B cell (primary cell): ENCODE measurements at regions not wholly inside any gene's neighbourhood (a gene's known extent, or its start where the extent isn't known, plus 50 kb on each side); places are given as distances from the start of the nearest gene placed in this dataset.

Source experiments
- ATAC-seq: fragments of 200-7000 bp; cut with Tn5 transposase; one replicate; pipeline ENCODE4 v1.10.0; 2021; ENCODE audit warnings: low read depth, mild to moderate bottlenecking, moderate number of reproducible peaks, moderate library complexity
- CTCF ChIA-PET: fragments of 350-600 bp; sonication (Branson Sonifier 250); formaldehyde crosslinking; loops from one replicate; lab custom pipeline; 2021; ENCODE audit warnings: antibody characterized with exemption, inconsistent platforms; lab: Charles Lee
- POLR2A ChIA-PET: fragments of 350-600 bp; sonication (Branson Sonifier 250); formaldehyde crosslinking; loops from one replicate; lab custom pipeline; 2021; ENCODE audit warnings: antibody characterized with exemption; lab: Charles Lee
- DNase-seq: peaks from one replicate; pipeline ENCODE4 v3.0.0; 2013
- H2AFZ ChIP-seq: 2 replicates; pipeline ENCODE4 v1.6.1; 2012; ENCODE audit warnings: mild to moderate bottlenecking, low read depth, low read length; ENCODE audit not compliant: insufficient read depth, poor library complexity, severe bottlenecking
- H3K27ac ChIP-seq, 2 donors: 1 replicate in 1 of 2; 2 replicates in 1 of 2; pipeline ENCODE4 v1.5.1; 2012 to 2013; ENCODE audit warnings: low read length in 2 of 2, mild to moderate bottlenecking in 2 of 2, moderate library complexity in 1 of 2
- H3K27me3 ChIP-seq, 4 experiments: fragments of 200-600 bp in 1 of 4; sonication (generic) in 1 of 4; replicated peaks in 1 of 4; 1 replicate in 2 of 4; 2 replicates in 2 of 4; pipeline versions ENCODE4 v1.6.1 to v1.7.0; 2013 to 2016; ENCODE audit warnings: low read length in 3 of 4, mild to moderate bottlenecking in 2 of 4, mixed read lengths in 1 of 4, moderate library complexity in 1 of 4; ENCODE audit not compliant: insufficient read depth in 4 of 4, control insufficient read depth in 3 of 4; ENCODE audit errors: control extremely low read depth in 1 of 4
- H3K36me3 ChIP-seq, 2 experiments: replicated peaks in 1 of 2; 1 replicate in 1 of 2; 2 replicates in 1 of 2; pipeline versions ENCODE4 v1.6.1 to v1.7.1; 2013; ENCODE audit warnings: low read length in 1 of 2; ENCODE audit not compliant: insufficient read depth in 2 of 2, control insufficient read depth in 1 of 2; ENCODE audit errors: control extremely low read depth in 1 of 2, extremely low read depth in 1 of 2
- H3K4me1 ChIP-seq, 2 donors: fragments of 200-600 bp in 1 of 2; sonication (generic) in 1 of 2; 1 replicate in 1 of 2; 2 replicates in 1 of 2; pipeline versions ENCODE4 v1.5.1 to v1.6.1; 2013 to 2017; ENCODE audit warnings: low read length in 2 of 2; ENCODE audit not compliant: control insufficient read depth in 2 of 2, insufficient read depth in 2 of 2
- H3K4me2 ChIP-seq: replicated peaks from 2 replicates; pipeline ENCODE3; 2012; ENCODE audit warnings: mild to moderate bottlenecking, low read depth, low read length; ENCODE audit not compliant: poor library complexity, severe bottlenecking
- H3K4me3 ChIP-seq, 5 experiments: fragments of 200-600 bp in 1 of 5; sonication (generic) in 1 of 5; 1 replicate in 3 of 5; 2 replicates in 2 of 5; pipeline versions ENCODE4 v1.5.1 to v1.7.0; 2011 to 2016; ENCODE audit warnings: low read length in 4 of 5, mild to moderate bottlenecking in 4 of 5, low read depth in 2 of 5, control low read depth in 1 of 5, moderate library complexity in 1 of 5; ENCODE audit not compliant: insufficient read depth in 1 of 5; ENCODE audit errors: control extremely low read depth in 1 of 5, extremely low read depth in 1 of 5
- H3K79me2 ChIP-seq: fragments of 200-600 bp; sonication (generic); one replicate; pipeline ENCODE4 v1.6.0; 2016; ENCODE audit warnings: low read length; ENCODE audit not compliant: control insufficient read depth, insufficient read depth
- H3K9ac ChIP-seq: fragments of 200-600 bp; sonication (generic); 2 replicates; pipeline ENCODE4 v1.6.1; 2017; ENCODE audit warnings: mild to moderate bottlenecking, low read length, moderate library complexity
- H3K9me3 ChIP-seq, 3 donors: one replicate each; pipeline versions ENCODE4 v1.6.1 to v1.7.1; 2013; ENCODE audit warnings: low read length in 2 of 3; ENCODE audit not compliant: control insufficient read depth in 2 of 3, insufficient read depth in 1 of 3; ENCODE audit errors: control extremely low read depth in 1 of 3
- H4K20me1 ChIP-seq: 2 replicates; pipeline ENCODE4 v1.6.0; 2012; ENCODE audit warnings: mild to moderate bottlenecking, low read length; ENCODE audit not compliant: insufficient read depth, control insufficient read depth, poor library complexity, severe bottlenecking
- H3K27ac Mint-ChIP-seq: one replicate; pipeline ENCODE4 v1.8.0; 2021; ENCODE audit warnings: mixed read lengths
- H3K27me3 Mint-ChIP-seq: one replicate; pipeline ENCODE4 v1.8.0; 2021; ENCODE audit warnings: mixed read lengths
- H3K4me1 Mint-ChIP-seq: one replicate; pipeline ENCODE4 v1.8.0; 2021; ENCODE audit warnings: mixed read lengths
- H3K4me3 Mint-ChIP-seq: one replicate; pipeline ENCODE4 v1.8.0; 2021; ENCODE audit warnings: mixed read lengths
- H3K9me3 Mint-ChIP-seq: one replicate; pipeline ENCODE4 v1.8.0; 2022; ENCODE audit warnings: mixed read lengths; ENCODE audit not compliant: insufficient read depth
- CTCF ChIP-seq: fragments of 200-600 bp; IDR thresholded peaks from one replicate; pipeline ENCODE4 v1.8.0; 2022; ENCODE audit warnings: antibody characterized with exemption, mild to moderate bottlenecking
- EZH2 ChIP-seq: IDR thresholded peaks from 2 replicates; pipeline ENCODE4 v1.6.1; 2012; ENCODE audit warnings: borderline replicate concordance, low read depth, mild to moderate bottlenecking, moderate library complexity, low read length; ENCODE audit not compliant: insufficient read depth, poor library complexity, severe bottlenecking
- WGBS: methylation state at CpG from one replicate; pipeline ENCODE4 v1.1.5; 2013; ENCODE audit warnings: missing lambda C conversion rate; ENCODE audit not compliant: insufficient coverage; 5-methylcytosine and 5-hydroxymethylcytosine counted together
- intact Hi-C: fragments of 100-400 bp; cut with micrococcal nuclease; formaldehyde crosslinking; loops from one replicate; pipeline ENCODE4 v1.10.0; 2022

- POLR2A ChIA-PET: no interaction called here
- intact Hi-C loops: loop anchor here (5.0 kb wide), 2 partner anchors 1053 to 1198 kb away; no protein-coding TSS in a partner anchor
These were observed 620.4 kb downstream of the SLCO4C1 start for GRCh38 chr5:101675510-101676219.

More at GRCh38 chr5:101675510-101676219, 620.4 kb downstream of the SLCO4C1 start:
- Mint-ChIP-seq H3K4me3 (no peak overlapping the region), H3K4me1 (no peaks in the 10 kb centered on the region), H3K27ac (no peak overlapping the region), H3K9me3 (no peaks in the 10 kb centered on the region), H3K27me3 (peaks cover 2% of the 10 kb centered on the region)
- no peaks in the 10 kb centered on the region for H3K36me3 ChIP-seq
- no peak overlapping the region for H3K27ac ChIP-seq
- WGBS: no CpG with 5 or more reads among the region's 4 CpGs
- no peak for TF ChIP-seq CTCF
- no peak for TF ChIP-seq EZH2
- no peak overlapping the region for H3K9ac ChIP-seq
- no peaks in the 10 kb centered on the region for H3K9me3 ChIP-seq
- CTCF ChIA-PET: interaction anchor here (1.3 kb wide), 1 partner anchor 12 kb away, joined by 3 read pairs; no protein-coding TSS in a partner anchor
- H3K79me2 ChIP-seq: no peaks in the 10 kb centered on the region
- H3K4me3 ChIP-seq: no peak overlapping the region
- no peaks in the 10 kb centered on the region for H3K4me1 ChIP-seq
- no peak overlapping the region for H2AFZ ChIP-seq
- no peak for ATAC-seq
- H3K4me2 ChIP-seq: no peak overlapping the region
- H3K27me3 ChIP-seq: no peaks in the 10 kb centered on the region
- no peaks in the 10 kb centered on the region for H4K20me1 ChIP-seq
- DNase-seq: no peak
